ENCODE measurements at regions not wholly inside any gene's neighbourhood (a gene's known extent, or its start where the extent isn't known, plus 50 kb on each side); places are given as distances from the start of the nearest gene placed in this dataset.

DNA sequence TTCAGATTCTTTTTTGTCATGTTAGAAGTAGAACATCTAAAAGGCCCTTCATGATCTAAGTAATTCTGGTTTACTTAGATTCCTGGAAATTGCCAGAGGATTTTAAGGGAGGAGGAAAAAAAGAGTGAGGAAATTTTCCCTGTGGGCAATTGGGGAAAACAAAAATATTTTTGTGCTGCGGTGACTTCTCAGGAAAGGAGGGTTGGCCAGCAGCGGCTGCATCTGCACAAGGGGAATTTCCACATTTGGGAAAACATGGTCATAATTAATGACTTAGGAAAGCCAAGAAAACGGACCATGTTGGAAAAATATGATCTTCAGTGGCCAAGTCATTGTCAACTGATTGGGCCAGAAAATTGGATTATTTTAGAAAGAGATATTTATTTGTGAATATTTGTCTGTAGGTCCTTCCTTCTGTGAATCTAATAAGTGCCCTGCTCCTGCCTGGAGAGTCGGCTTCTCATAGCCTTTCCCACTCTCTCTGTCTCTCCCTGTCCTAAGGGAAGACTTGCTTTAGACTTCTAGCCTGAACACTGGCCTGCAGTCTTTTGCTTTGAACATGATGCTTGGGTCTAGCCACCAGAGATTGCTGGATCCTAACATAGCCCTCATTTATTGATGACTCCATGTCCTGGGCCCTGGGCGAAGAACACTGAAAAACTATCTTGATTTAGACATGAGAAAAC is 124.2 kb upstream of the MKLN1 start:
- DNase-seq (ENCODE audit: low spot score): no peak

DNA sequence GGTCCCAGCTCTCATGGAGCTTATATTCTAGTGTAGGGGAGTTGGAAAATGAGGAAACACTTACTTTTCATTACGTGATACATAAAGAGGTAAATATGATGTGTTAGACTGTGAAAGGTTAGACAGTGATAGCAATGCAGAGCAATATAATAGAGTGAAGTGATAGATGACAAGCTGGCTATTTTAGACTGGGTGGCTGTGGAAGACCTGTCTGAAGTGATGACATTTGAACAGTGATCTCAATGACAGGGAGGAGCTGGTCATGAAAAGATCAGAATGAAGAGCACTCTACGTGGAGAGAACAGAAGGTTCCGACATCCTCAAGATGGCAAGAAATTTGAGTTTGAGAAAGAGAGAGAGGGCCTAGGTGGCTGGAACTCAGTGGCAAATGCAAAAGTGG is 118.9 kb upstream of the MKLN1 start:
- DNase-seq (ENCODE audit: low spot score): no peak

- DNase-seq (ENCODE audit: low spot score): no peak
Measured at GRCh38 chr7:131210618-131211017, 117.1 kb upstream of the MKLN1 start.

DNA sequence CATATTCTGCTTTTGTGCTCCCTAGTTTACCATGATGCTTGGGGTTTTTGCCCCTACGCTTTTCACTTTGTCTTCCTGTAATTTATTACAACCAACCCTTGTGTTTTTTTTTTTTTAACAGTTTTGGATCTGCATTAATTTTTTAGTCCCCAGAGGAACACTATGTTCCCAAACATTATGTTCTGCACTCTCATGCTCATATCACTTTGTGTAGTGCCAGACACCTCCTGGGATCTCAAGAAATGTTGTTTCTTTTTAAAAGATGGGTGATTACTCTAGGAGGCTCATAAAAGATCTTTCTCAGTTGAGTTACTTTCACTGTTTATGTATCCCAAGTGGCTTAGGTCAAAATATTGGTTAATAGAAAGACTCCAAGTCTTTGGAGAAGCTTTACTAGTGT is 116.2 kb upstream of the MKLN1 start:
- no peak for DNase-seq (ENCODE audit: low spot score)

DNA sequence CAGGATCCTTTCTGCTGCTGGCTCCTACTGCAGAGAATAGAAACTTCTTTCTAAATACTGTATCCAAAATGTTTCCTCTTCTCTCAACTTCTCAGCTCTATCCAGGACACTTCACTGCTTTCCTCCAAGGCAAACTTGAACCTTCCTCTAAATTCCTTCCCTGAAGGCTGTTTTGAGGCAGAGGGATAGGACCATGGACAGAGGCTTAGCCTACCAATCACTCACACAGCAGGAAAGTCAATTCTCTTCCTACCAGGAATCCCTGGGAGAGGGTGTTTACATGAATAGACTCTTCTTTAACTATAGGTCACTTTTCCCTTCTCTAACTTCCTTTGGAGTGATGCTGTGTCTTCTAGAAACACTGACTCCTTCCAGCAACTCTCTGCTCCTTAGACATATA is 115.6 kb upstream of the MKLN1 start:
- DNase-seq (ENCODE audit: low spot score): no peak

GRCh38 chr7:131218727-131219128 is 108.9 kb upstream of the MKLN1 start:
- no peak for DNase-seq (ENCODE audit: low spot score)

- no peak for DNase-seq (ENCODE audit: low spot score)
Measured at GRCh38 chr7:131219312-131220041, 108.2 kb upstream of the MKLN1 start.

- no peak for DNase-seq (ENCODE audit: low spot score)
Measured at GRCh38 chr7:131221061-131221460, 106.6 kb upstream of the MKLN1 start.

- DNase-seq (ENCODE audit: low spot score): no peak
Measured at GRCh38 chr7:131222171-131222570, 105.5 kb upstream of the MKLN1 start.

- no peak for DNase-seq (ENCODE audit: low spot score)
Measured at GRCh38 chr7:131223151-131223550, 104.5 kb upstream of the MKLN1 start.

- DNase-seq (ENCODE audit: low spot score): no peak
Measured at GRCh38 chr7:131224996-131225395, 102.7 kb upstream of the MKLN1 start.

- no peak for DNase-seq (ENCODE audit: low spot score)
Measured at GRCh38 chr7:131225619-131226513, 101.8 kb upstream of the MKLN1 start.

GRCh38 chr7:131226514-131226865 is 101.2 kb upstream of the MKLN1 start:
- no peak for DNase-seq (ENCODE audit: low spot score)

GRCh38 chr7:131231381-131232220 is 96.1 kb upstream of the MKLN1 start:
- DNase-seq (ENCODE audit: low spot score): no peak

GRCh38 chr7:131232768-131233167 is 94.9 kb upstream of the MKLN1 start:
- DNase-seq (ENCODE audit: low spot score): no peak

DNA sequence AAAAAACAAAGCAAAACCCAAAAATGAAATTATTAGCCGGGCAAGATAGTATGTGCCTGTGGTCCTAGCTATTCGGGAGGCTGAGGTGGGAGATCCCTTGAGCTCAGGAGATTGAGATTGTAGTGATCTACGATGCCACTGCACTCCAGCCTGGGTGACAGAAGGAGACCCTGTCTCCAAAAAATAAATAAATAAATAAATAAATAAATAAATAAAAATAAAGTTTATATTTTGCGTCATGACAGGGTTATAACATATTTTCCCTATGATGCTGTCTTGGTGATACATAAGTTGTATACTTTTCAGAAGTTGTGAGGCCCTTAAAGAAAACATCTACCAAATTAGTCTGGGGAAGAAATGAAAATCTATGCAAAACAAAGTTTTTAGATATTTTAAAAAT is 94.5 kb upstream of the MKLN1 start:
- DNase-seq (ENCODE audit: low spot score): no peak

DNA sequence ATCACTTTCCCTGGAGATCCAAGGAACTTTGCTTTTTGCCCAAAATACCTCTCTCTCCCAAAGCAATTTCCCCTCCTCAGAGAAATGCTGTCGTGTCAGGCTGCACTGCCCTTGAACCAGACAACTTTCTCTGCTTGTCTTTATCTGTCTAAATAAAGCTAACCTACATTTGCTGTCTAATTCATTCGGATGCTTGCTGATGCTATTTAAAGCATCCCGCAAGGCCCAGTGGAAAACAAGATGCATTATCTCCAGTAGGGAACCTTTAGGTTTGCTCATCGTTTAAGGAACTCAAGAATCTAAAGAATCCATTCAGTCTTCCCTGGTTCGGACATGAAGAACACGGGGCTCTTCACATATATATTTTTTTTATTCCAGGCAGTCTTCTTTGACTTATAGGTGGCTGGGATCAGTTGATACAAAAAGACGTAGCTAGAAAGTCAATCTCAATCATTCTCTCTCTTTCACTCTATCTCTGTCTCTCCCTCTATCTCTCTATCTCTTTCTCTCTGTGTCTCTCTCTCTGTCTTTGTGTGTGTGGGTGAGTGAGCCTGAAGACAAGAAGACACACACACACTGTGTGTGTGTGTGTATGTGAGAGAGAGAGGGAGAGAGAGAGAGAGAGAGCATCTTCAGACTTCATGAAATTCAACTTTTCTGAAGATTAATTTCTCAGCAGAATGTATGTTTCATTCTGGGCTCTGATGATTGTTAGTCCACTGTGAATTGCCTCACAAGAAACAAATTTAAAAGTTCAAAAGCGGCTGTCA is 92.8 kb upstream of the MKLN1 start:
- no peak for DNase-seq (ENCODE audit: low spot score)

DNA sequence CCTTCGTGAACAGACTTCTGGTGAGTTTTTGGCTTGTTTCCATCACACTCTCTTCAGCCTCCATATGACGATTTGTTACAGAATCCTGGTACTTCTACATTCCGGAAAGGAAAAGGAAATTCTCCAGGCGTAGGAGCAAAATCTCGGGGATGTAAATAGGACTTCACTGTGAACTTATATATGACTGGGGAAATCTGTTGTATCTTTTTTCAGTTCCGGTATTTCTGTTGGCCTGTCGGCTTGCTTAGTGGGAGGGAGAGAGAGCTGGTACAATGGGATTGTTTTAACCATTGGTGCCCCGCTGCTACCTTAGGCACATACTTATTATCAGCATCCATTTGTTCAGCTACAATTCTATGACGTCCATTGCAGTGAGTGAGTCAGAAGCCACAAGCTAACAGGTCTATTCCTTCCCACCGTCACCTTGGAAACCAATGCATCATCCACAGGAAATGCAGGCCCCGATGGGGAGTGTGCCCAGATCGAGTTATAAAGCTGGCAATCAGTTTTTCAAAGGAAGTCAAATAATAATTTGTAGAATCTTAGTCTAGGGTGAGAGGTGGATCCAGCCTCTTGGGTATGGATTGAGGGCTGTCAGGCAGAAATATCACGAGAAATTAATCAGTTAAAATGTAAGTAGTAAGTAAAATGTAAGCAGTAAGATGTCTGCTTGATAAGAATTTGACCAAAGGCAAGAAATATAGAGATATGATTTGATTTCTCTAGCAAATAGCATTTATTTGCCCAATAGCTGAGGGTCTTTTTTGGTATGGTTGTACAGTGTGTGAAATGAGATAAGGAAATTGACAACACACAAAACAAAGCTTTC is 92.0 kb upstream of the MKLN1 start:
- DNase-seq (ENCODE audit: low spot score): no peak

DNA sequence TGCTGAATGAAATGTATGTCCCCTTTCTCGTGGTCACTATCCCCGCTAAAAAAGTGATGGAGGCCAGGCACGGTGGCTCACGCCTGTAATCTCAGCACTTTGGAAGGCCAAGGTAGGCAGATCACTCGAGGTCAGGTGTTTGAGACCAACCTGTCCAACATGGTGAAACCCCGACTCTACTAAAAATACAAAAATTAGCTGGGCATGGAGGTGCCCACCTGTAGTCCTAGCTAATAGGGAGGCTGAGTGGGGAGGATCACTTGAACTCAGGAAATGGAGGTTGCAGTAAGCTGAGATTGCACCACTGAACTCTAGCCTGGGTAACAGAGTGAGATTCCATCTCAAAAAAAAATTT is 91.4 kb upstream of the MKLN1 start:
- no peak for DNase-seq (ENCODE audit: low spot score)
